GM18502 (cell line): ENCODE measurements at regions not wholly inside any gene's neighbourhood (a gene's known extent, or its start where the extent isn't known, plus 50 kb on each side); places are given as distances from the start of the nearest gene placed in this dataset.

Source experiments
- ATAC-seq: cut with Tn5 transposase; IDR thresholded peaks from one replicate; pipeline ENCODE4 v1.9.1; 2021; ENCODE audit warnings: mild to moderate bottlenecking; ENCODE audit not compliant: unreplicated experiment, poor library complexity

DNA sequence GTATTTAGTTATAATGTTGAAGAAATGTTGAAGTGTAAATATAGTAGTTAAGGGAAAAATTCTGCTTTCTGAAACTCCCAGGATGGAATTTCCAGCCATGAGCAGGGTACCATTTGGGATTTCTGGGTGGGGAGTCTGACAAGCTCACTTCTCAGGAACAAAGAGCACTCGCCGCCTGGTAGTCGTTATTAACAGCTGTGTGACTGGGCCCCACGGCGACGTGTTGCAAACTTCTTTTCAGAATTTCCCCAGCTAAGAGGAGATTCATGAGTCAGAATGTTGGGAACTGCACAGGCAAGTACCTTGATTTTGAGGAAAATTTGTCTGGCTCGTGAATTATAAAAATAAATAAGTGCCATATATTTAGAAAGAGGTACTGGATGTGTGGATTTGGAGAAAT, 103.7 kb downstream of the LACC1 start:
- no peak for ATAC-seq

DNA sequence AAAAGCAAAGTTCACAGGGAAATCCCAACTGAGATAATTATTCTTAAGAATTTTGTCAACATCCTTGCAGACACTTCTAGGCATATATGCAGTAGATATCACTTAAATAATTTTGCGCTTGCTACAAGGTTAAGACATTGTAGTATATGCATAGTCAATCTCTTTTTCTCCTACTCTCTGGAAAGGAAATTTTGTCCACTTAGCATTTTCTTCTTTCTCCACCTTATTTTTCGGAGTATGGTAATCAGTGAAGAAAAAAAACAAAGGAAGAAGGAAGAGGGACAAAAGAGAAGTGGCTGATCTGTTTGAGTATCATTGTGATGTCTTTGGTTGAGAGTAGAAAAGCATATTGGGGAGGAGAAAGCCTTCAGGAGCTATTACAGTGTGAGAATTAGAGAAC, 104.6 kb downstream of the LACC1 start:
- ATAC-seq = no peak

DNA sequence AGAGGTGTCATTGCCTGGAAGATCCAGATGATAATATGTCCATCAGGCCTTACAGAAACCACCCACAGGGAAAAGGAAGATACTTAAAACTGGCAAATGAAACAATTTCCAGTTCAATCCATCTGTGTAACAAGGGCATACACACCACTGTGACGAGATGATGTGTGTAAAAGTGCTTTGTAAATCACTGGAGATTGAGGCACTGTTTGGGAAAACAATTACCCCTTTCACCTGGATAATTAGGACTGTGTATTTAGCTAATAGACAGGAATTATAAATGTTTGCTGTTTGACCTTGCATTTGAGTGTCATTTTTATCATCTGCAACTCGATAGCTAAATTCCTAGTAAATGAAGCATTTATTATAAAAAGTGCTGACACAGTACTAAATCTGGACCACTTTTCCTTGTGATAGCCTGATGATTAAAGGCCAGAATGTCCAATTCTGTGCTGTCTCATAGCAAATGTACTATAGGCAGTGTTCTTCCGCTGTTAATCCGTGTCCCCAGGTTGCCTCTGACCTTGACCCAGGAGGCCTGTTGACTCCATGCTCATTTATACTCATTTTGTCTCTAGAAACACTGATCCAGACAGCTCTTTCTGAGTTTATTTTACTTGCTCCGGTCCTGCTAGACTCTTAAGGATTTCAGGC, 105.8 kb downstream of the LACC1 start:
- no peak for ATAC-seq

DNA sequence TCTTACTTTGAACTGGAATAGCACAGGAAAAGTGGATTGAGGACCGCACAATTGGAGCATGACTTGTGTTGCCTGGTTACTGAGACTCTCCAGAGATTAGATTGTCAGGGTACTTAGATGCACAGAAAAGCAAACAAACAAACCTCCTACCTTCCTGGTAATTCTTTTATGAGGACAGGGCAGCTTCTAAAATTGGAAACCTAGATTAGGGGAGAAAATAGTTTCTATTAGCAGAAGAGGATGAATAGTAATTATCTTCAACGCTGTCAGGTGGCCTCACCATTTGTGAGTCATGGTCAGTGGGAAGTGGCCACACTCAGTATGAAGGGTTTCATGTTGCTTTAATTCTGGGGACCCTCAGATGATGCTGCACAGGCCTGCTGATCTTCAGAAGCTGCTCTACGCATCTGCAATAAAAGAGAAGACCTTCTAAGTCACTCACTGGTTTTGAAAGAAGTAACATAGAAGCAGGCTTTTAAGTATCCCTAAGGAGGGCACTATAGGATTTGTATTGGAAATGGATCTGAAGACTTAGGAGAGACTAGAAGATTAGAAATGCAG, 106.8 kb downstream of the LACC1 start:
- ATAC-seq = no peak

DNA sequence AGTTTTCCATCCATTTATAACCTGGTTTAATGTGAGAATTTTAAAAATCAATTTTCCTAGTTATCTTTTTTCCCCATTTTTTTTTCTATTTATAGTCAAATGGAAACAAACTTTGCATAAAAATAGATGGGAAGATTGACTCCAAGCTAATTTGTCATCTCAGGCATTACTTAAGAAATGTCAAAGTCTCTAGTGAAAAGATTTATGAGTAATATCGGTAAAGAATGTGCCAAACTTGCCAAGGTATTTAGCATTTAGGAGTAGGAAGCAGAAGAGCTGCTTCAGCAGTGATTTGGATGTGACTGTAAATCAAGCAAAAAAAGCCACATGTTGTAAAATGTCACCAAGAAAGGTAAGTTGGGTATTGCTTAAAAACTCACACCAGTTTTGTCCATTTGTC, 108.6 kb downstream of the LACC1 start:
- ATAC-seq = no peak

DNA sequence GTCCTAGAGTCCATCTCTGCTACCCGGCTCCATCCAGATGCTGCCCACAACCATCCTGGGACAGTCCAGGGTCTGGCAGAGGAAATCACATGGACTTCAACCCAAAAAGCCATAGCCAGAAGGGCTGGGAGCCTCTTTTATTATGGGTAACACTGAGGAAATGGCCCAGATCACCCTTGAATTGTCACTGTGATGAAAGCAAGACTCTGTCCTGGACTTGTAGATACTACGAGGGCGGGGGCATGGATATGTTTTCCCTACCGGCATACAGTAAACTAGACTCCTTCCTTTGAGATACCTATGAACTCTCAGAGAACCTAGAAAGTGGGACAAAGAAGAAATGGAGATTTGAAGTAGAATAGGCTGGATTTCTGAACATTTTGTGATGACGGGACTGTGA, 110.3 kb downstream of the LACC1 start:
- ATAC-seq = no peak

DNA sequence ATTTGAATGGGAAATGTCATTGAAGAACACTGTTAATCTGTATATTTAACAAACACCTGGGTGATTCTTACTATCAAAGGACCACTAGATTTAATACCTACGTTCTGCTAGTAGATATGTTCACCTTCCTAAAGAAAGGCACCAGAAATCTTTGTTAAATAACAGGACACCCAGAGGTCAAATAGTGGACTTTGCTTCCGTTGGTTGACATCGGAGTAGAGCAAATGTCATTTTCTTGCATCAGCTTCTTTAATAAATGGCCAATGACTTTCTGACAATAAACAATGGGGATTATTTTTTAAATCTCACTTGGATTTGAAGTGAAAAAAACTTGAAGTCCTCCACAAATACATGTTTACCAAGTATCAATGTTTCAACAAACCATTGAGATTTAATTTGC, 111.1 kb downstream of the LACC1 start:
- no peak for ATAC-seq

DNA sequence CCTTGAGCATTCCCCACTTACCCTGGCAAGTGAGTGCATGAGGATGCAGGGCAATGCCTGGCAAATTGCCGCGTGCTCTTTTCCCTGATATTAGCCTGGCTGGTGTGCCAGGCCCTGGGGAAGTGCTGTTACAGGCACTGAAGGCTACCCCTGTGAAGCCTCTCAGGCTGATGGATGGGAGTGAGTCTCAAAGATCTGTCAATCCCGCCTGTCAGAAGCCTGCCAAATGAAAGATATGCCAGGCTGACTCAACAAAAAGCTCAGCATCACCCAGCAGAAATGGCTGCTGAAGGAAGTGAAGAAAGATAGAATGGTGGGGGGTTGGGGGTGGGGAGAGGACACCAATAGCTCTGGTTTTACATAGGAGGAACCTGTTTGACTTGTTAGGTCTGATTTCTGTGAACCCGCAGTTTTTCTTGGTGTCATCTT, 112.1 kb downstream of the LACC1 start:
- ATAC-seq = no peak

DNA sequence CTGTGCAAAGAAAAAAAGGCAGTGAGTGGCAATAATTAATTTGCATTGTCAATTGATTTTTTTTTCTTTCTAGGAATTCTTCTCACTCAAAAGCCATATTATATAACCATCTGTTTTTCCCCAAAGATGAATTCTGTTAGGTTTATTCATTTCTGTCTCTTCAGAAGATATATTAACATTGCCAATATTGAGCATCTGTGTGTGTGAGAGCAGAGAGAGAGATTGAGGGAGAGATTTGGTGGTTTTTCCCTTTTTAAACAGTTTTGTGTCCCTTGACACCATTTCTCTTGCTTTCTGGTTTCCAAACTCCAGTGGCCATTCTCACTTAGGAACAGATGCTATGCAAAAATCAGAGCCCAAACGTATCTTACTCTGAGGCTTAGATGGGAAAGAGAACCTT, 112.5 kb downstream of the LACC1 start:
- ATAC-seq = no peak

DNA sequence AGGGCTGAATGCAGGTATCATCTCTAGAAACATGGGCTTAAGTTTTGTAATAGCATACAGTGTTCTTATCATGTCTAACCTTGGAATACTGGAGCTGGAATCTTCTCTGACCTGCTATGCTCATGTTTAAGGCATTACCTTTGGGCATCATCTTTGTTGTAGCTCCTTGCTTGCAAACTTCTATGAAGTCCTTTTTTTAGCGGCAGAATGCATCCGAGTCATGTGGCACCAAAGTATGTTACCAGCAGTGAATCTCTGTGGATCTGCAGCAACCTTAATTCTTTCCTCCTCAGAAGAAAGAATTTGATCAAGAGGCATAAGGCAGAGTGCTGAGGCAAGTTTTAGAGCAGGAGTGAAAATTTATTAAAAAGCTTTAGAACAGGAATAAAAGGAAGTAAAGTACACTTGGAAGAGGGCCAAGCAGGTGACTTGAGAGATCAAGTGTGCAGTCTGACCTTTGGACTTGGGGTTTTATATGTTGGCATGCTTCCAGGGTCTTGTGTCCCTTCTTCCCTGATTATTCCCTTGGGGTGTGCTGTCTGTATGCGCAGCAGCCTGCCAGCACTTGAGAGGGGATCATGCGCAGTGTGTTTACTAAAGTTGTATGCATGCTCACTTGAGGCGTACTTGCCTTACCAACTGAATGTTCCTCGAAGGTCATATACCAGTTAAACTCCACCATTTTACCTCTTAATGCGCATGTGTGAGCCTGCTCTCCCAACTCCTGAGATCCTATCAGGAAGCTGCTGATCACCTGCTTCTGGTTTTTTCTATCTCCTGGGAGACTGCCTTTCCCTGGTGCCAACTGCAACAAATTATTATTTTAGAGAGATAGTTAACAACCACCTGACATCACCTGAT, 115.5 kb downstream of the LACC1 start:
- ATAC-seq = no peak

DNA sequence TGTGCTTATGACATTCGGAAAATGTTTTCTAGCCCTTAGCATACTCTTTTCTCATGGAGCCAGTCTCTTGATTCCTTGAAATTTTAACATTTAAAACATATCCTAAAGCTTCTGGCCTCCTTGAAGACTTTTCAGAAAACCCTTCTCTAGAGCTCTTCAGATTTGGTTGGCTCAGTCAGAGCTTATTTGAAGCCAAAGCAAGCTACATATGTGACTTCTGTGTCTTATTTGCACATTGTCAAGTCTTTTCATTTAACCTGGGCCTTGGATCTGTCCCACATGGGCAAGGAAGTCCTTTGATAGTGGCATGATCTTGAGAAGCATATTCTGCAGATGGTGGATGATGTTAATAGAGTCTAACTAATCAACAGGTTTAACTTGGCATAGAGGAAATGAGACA, 116.5 kb downstream of the LACC1 start:
- no peak for ATAC-seq

DNA sequence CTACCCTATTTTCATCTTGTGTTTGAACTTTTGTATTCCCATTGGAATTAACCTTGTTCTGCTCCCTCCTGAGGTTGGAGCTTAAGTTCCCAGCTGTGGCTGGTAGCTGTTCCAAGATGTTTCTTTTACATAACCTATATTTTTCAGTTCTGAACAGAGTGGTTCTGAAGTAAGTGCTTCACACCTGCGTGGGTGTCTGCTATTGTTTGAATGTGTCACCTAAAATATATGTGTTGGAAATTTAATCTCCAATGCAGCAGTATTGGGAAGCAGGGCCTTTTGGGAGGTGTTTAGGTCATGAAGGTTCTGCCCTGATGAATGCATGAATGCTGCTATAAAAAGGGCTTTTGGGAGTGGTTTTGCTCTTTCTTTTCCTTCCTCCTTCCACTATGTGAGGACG, 123.8 kb downstream of the LACC1 start:
- ATAC-seq = no peak

DNA sequence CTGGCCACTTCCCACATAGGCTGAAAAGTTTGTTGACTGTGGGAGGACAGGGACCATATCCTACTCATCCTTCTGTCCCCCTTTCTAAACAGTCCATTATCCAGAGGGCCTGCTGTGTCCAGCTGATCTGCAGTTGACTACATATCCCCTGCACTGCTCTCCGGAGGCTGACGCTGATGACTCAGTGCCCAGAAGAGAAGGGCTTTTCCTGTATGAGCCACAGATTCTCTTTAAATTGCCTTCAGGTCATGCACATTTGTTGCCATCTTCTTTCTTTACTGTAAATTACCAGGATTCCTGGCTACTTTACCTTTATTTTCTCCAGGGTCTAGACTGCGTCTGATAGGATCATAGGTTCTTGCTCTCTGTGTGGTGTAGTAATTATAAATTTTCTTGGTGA, 125.2 kb downstream of the LACC1 start:
- no peak for ATAC-seq

DNA sequence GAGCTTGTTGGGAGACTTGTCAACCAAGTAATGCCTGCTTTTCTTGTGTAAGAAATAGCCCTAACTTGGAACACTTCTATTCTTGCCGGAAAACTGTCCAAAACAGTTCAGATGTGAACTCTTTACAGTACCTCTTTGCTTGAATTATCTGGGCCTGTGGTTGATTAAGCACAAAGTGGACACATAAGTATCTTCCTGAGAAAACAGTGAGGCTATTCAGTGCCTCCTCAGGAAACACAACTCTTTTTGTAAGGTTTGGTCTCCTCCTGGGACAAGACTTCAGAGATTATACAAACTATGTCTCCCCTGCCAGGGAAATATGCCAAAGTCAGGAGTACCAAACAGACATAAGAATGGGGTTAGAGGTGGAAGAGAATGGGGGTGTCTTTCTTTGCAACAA, 127.7 kb downstream of the LACC1 start:
- ATAC-seq = no peak

DNA sequence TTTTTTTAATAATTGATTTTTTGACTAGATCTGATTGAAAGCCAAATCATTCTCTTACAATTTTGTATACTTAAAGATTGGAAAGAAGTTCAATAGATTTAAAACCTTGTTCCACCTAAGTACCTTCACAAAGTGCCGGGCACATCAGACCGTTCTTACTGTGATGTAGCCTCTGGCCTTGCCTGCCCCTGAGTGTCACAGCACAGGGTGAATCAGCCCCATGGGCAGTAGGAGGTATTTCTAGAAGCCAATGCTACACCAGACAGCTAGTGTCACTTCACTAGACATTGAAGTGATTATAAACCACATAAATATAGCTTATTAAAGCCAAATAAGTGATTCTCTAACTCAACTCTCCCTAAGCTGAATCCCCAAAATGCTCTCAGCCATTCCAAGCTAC, 131.3 kb downstream of the LACC1 start:
- no peak for ATAC-seq

DNA sequence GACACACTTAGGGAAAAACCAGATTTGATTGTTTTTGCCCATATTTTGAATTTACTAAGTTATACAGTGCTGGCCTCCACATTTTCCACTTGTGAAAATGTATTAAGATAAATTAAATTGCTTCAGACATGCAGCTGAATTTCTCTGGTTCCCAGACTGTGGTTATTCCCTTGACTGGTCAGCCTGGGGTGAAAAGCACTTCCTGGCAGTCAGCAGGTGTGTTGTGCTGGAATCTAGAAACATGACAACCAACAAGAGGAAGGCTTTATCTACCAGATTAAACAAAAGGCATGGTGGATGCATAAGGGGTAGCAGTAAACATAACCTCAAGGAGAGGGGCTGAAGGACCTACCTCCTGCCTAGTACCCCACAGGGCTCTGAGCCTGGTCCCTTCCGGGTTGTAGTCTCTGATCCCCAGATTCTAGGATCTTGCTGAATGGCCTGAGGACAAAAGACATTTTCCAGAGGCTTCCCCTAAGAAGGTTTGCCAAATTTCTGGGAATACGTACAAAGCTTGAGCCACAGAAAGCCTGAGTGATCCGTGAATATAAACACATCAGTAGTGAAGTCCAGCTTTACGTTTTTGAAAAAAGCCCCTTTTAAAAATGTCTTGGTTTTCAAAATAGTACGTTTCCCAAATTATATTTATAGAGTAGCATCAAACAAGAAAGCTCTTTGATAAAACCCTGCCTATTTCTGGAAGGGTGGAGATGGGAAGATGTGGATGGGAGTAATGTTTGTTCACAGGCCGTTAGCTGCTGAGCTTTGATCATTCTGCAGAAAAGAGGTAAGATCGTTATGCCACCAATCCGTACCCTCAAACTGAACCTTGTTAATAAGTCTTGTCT, 133.4 kb downstream of the LACC1 start:
- no peak for ATAC-seq

DNA sequence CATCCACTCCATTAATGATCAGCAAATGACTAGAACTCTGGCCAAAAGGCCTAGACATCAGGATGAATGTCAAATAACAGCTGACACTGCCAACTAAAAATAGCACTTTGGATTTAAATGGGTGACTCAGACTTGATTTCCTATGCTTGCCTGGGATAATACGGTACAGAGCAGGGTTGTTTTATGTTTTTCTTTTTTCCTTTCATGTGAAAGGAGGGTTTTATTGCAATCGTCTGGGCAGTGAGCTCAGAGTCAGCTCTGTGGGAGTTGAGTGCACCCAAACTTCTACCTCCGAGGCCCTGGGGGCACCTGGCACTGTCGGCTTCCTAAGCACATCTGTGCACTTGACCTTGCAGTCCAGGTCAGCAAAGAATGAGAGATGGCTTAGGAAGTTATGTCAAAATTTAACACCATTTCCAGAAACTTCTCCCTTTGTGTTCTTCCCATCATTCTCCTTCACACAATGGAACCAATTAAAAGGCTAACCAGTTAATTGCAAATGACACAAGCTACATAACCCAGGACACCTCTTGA, 134.1 kb downstream of the LACC1 start:
- ATAC-seq = no peak

DNA sequence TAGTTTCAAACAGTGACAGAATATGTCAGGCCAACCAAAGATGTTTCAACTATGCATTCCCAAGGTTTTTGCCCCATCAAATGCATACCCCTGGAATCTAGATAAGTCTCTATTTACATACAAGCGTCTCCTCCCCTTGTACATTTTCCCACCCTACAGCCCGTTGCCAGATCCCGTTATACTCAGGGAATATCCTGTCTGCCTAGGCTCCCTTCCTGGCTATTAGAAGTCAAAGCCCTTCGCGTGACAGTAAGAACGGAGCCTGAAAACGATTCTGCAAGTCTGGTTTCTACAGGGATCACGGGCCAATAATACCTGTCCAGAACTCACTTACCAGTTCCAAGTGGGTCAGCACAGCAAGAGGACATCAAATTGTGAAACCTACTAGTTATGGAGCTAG, 134.8 kb downstream of the LACC1 start:
- no peak for ATAC-seq

DNA sequence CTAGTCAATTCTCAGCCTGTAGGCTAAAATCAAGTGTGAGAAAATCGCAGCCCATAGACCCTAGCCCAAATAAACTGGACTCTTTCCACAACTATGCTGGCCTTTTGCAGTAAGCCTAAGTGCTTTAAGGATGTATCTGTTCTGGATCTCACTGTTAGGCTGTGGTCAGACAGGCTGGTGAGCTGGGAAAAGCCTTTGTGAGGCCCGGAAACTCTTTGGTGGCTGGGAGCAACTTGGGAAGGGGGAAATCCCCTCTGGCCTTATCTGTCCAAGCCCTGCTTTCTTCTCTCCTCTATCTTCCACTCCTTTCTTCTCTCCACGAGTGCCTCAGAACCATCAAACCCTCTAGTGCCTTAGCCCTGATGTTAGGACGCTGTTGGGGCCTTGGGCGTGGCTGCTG, 135.4 kb downstream of the LACC1 start:
- no peak for ATAC-seq

DNA sequence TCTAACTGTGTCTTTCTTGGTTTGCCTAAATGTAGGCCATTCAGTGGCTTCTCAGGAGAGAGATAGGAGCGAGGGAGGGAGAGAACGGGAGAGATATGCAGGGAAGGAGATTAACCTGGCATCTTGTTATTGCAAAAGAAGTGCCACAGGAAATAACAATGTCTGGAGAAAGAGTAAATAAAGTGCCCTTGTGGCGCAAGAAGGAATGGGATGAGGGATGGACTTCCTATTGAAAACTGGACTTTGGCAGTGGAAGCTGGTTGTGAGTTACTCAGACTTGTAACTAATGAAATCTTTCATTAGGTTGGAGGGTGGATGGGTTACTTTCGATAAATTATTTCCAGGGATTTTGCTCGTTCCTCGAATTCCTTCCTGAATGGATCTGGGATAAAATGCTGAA, 136.1 kb downstream of the LACC1 start:
- ATAC-seq = no peak
